GM12878 (cell line): ENCODE measurements at regions not wholly inside any gene's neighbourhood (a gene's known extent, or its start where the extent isn't known, plus 50 kb on each side); places are given as distances from the start of the nearest gene placed in this dataset.

ENCODE experiments used
- ATAC-seq: fragments of 200-7000 bp; cut with Tn5 transposase; 3 replicates; pipeline ENCODE4 v1.9.1; 2020; ENCODE audit warnings: mild to moderate bottlenecking, moderate library complexity
- BruUV-seq: library from RNA; stranded (reverse); fragments of 400-500 nt; replicated peaks from 2 replicates; lab custom pipeline; 2021; lab: Mats Ljungman, UMichigan
- CTCF ChIA-PET: fragments of 300-600 bp; sonication (Branson Sonifier 250); formaldehyde crosslinking; extraction: SDS; loops from one replicate; lab custom pipeline; 2021; ENCODE audit warnings: inconsistent platforms; lab: Yijun Ruan, JAX
- POLR2A ChIA-PET: fragments of 350-600 bp; formaldehyde crosslinking; extraction: SDS; loops from one replicate; lab custom pipeline; 2021; ENCODE audit warnings: inconsistent platforms; lab: Charles Lee
- RAD21 ChIA-PET: fragments of 300-600 bp; sonication (Branson Sonifier 250); formaldehyde crosslinking; loops from one replicate; lab custom pipeline; 2023; ENCODE audit warnings: antibody characterized with exemption; ENCODE audit not compliant: unreplicated experiment; lab: Charles Lee
- SMC1A ChIA-PET: fragments of 300-600 bp; sonication (Branson Sonifier 250); formaldehyde crosslinking; loops from one replicate; lab custom pipeline; 2023; ENCODE audit not compliant: unreplicated experiment, uncharacterized antibody; lab: Charles Lee
- DNase-seq: peaks from one replicate; pipeline ENCODE4 v3.0.0-alpha.2; 2011; ENCODE audit warnings: low read depth, low spot score
- FAIRE-seq: peaks from 3 replicates; lab custom pipeline; 2011; peaks lifted over from hg19 to GRCh38; lab: Jason Lieb, UNC
- H2AFZ ChIP-seq: 2 replicates; pipeline ENCODE4 v1.6.0; 2011; ENCODE audit warnings: low read depth, low read length, control low read depth; ENCODE audit not compliant: control insufficient read depth
- H3K27ac ChIP-seq: 2 replicates; pipeline ENCODE4 v1.5.1; 2011; ENCODE audit warnings: control low read depth; ENCODE audit not compliant: control insufficient read depth, insufficient read depth
- H3K27me3 ChIP-seq, 2 experiments: replicated peaks in 1 of 2; 2 replicates each; pipeline versions ENCODE4 v1.6.0 to v1.6.1; 2011; ENCODE audit warnings: low read length in 1 of 2; ENCODE audit not compliant: control insufficient read depth in 2 of 2, insufficient read depth in 2 of 2
- H3K36me3 ChIP-seq, 2 experiments: 2 replicates each; pipeline ENCODE4 v1.5.1; 2011; ENCODE audit warnings: low read length in 1 of 2; ENCODE audit not compliant: control insufficient read depth in 2 of 2, insufficient read depth in 2 of 2
- H3K4me1 ChIP-seq: 2 replicates; pipeline ENCODE4 v1.6.1; 2011; ENCODE audit warnings: mild to moderate bottlenecking, low read length, moderate library complexity, mixed read lengths; ENCODE audit not compliant: control insufficient read depth, insufficient read depth
- H3K4me2 ChIP-seq: 2 replicates; pipeline ENCODE4 v1.6.0; 2011; ENCODE audit warnings: control low read depth; ENCODE audit not compliant: control insufficient read depth, insufficient read depth
- H3K4me3 ChIP-seq: fragments of 200-600 bp; sonication (generic); 2 replicates; pipeline ENCODE4 v1.5.1; 2016
- H3K79me2 ChIP-seq: 2 replicates; pipeline ENCODE4 v1.6.0; 2011; ENCODE audit warnings: low read length; ENCODE audit not compliant: control insufficient read depth, insufficient read depth
- H3K9ac ChIP-seq: 2 replicates; pipeline ENCODE4 v1.8.0; 2011; ENCODE audit warnings: low read length, control low read depth, mixed read lengths; ENCODE audit not compliant: control insufficient read depth, insufficient read depth
- H3K9me3 ChIP-seq: replicated peaks from 3 replicates; pipeline ENCODE4 v1.5.1; 2011; ENCODE audit warnings: mild to moderate bottlenecking, low read length; ENCODE audit not compliant: control insufficient read depth, insufficient read depth
- H4K20me1 ChIP-seq: 2 replicates; pipeline ENCODE4 v1.6.0; 2011; ENCODE audit not compliant: control insufficient read depth, insufficient read depth
- BMI1 ChIP-seq: fragments of 450-650 bp; IDR thresholded peaks from 2 replicates; pipeline ENCODE4 v1.6.1; 2016; ENCODE audit warnings: mild to moderate bottlenecking, moderate library complexity, borderline replicate concordance
- DPF2 ChIP-seq: fragments of 450-650 bp; IDR thresholded peaks from 2 replicates; pipeline ENCODE4 v1.6.1; 2017; ENCODE audit warnings: mild to moderate bottlenecking
- E2F8 ChIP-seq: fragments of 450-650 bp; IDR thresholded peaks from 2 replicates; pipeline ENCODE4 v1.6.1; 2018; ENCODE audit warnings: mild to moderate bottlenecking, low read depth, moderate library complexity; ENCODE audit not compliant: partially characterized antibody
- EED ChIP-seq: sonication (generic); IDR thresholded peaks from 2 replicates; pipeline ENCODE4 v1.6.1; 2016; ENCODE audit warnings: antibody characterized with exemption, low read depth
- HCFC1 ChIP-seq: fragments of 150-350 bp; IDR thresholded peaks from 2 replicates; pipeline ENCODE4 v1.6.1; 2014; ENCODE audit warnings: low read length
- NBN ChIP-seq: fragments of 450-650 bp; IDR thresholded peaks from 2 replicates; pipeline ENCODE4 v1.6.1; 2016
- POLR2AphosphoS2 ChIP-seq: IDR thresholded peaks from 2 replicates; pipeline ENCODE4 v1.6.1; 2011; ENCODE audit warnings: low read depth, mild to moderate bottlenecking, low read length, improper control_type of control experiment, moderate library complexity
- SIN3A ChIP-seq: IDR thresholded peaks from 2 replicates; pipeline ENCODE4 v1.6.1; 2012; ENCODE audit warnings: low read depth, low read length, improper control_type of control experiment
- SMAD1 ChIP-seq: fragments of 450-650 bp; IDR thresholded peaks from 2 replicates; pipeline ENCODE4 v1.6.1; 2018; ENCODE audit warnings: mild to moderate bottlenecking, low read depth; ENCODE audit not compliant: partially characterized antibody
- SREBF1 ChIP-seq: IDR thresholded peaks from 2 replicates; pipeline ENCODE4 v1.6.1; 2012; ENCODE audit warnings: mild to moderate bottlenecking, low read length
- STAT1 ChIP-seq: fragments of 450-650 bp; conservative IDR thresholded peaks from 2 replicates; pipeline ENCODE4 v1.6.1; 2014; ENCODE audit warnings: antibody characterized with exemption, mild to moderate bottlenecking
- TAF1 ChIP-seq: IDR thresholded peaks from 2 replicates; pipeline ENCODE4 v1.6.1; 2011; ENCODE audit warnings: mild to moderate bottlenecking, low read depth, low read length, borderline replicate concordance
- ZBED1 ChIP-seq: IDR thresholded peaks from 2 replicates; pipeline ENCODE4 v1.6.1; 2016; ENCODE audit warnings: borderline replicate concordance
- ZNF217 ChIP-seq: fragments of 450-650 bp; IDR thresholded peaks from 2 replicates; pipeline ENCODE4 v1.6.1; 2017; ENCODE audit warnings: antibody characterized with exemption, mild to moderate bottlenecking
- ZNF687 ChIP-seq: fragments of 450-650 bp; IDR thresholded peaks from 2 replicates; pipeline ENCODE4 v1.6.1; 2017; ENCODE audit warnings: mild to moderate bottlenecking, moderate library complexity
- ZSCAN29 ChIP-seq: fragments of 450-650 bp; IDR thresholded peaks from 2 replicates; pipeline ENCODE4 v1.6.1; 2017; ENCODE audit warnings: mild to moderate bottlenecking, moderate library complexity
- WGBS: methylation state at CpG from one replicate; pipeline ENCODE4 v1.1.6; 2016; ENCODE audit warnings: low lambda C conversion rate; ENCODE audit not compliant: insufficient replicate concordance, insufficient coverage; ENCODE audit errors: missing lambda C conversion rate; 5-methylcytosine and 5-hydroxymethylcytosine counted together
- in situ Hi-C: fragments of 300-500 bp; cut with MboI; formaldehyde crosslinking; loops from 9 replicates; pipeline ENCODE4 v1.14.3; 2018; ENCODE audit warnings: mixed read lengths
- intact Hi-C: fragments of 100-400 bp; cut with micrococcal nuclease; formaldehyde crosslinking; loops from one replicate; pipeline ENCODE4 v1.14.2; 2022; ENCODE audit not compliant: unreplicated experiment

- TF ChIP-seq ZNF687, result no peak
- TF ChIP-seq SREBF1, result no peak
- TF ChIP-seq NBN, result no peak
- no peak for TF ChIP-seq ZBED1
- TF ChIP-seq DPF2, result no peak
- TF ChIP-seq SIN3A, result no peak
- no peak for TF ChIP-seq BMI1
- TF ChIP-seq ZNF217, result no peak
- no peak for TF ChIP-seq ZSCAN29
- TF ChIP-seq POLR2AphosphoS2, result no peak
- no peak for TF ChIP-seq SMAD1
- no peak for TF ChIP-seq HCFC1
- no peak for TF ChIP-seq EED
Measured at GRCh38 chr3:22306454-22306853, 555.4 kb upstream of the ZNF385D start (continued).

- intact Hi-C loops, result no loop called here
- Histone ChIP-seq H3K4me1 (no peaks in the 10 kb centered on the region), H3K79me2 (no peaks in the 10 kb centered on the region), H4K20me1 (no peaks in the 10 kb centered on the region), H3K9me3 (no peaks in the 10 kb centered on the region), H3K9ac (no peak overlapping the region), H3K27me3 (no peaks in the 10 kb centered on the region), H3K4me2 (no peak overlapping the region), H3K4me3 (no peak overlapping the region), H3K27ac (no peak overlapping the region), H2AFZ (no peak overlapping the region), H3K36me3 (no peaks in the 10 kb centered on the region)
- DNase-seq, result no peak
- in situ Hi-C loops, result no loop called here
- no TSS peak for BruUV-seq
- 0% methylated on average over 1 of the region's 1 CpG for WGBS
- POLR2A ChIA-PET, result no interaction called here
- no peak for FAIRE-seq
- RAD21 ChIA-PET, result no interaction called here
- CTCF ChIA-PET, result no interaction called here
- no peak for ATAC-seq
- SMC1A ChIA-PET, result no interaction called here
- no peak for TF ChIP-seq ZNF217
- TF ChIP-seq STAT1, result no peak
- no peak for TF ChIP-seq POLR2AphosphoS2
- TF ChIP-seq E2F8, result no peak
- TF ChIP-seq TAF1, result no peak
- no peak for TF ChIP-seq ZNF687
Measured at GRCh38 chr3:22308871-22309270, 557.9 kb upstream of the ZNF385D start.
